Endodermal cell (in vitro differentiated cells): ENCODE measurements at regions not wholly inside any gene's neighbourhood (a gene's known extent, or its start where the extent isn't known, plus 50 kb on each side); places are given as distances from the start of the nearest gene placed in this dataset.

ENCODE experiments used
- DNase-seq: peaks from one replicate; pipeline ENCODE4 v3.0.0-alpha.2; 2017
- H3K27ac ChIP-seq: 2 replicates; pipeline ENCODE4 v1.5.1; 2013; ENCODE audit warnings: mild to moderate bottlenecking, low read depth, low read length, moderate library complexity
- H3K27me3 ChIP-seq: 2 replicates; pipeline ENCODE4 v1.6.1; 2013; ENCODE audit warnings: mild to moderate bottlenecking, low read length, moderate library complexity; ENCODE audit not compliant: insufficient read depth, control insufficient read depth, poor library complexity, severe bottlenecking
- H3K36me3 ChIP-seq: 2 replicates; pipeline ENCODE4 v1.7.0; 2013; ENCODE audit warnings: mild to moderate bottlenecking, low read length, moderate library complexity; ENCODE audit not compliant: control insufficient read depth, insufficient read depth
- H3K4me1 ChIP-seq: one replicate; pipeline ENCODE4 v1.7.0; 2013; ENCODE audit warnings: low read length; ENCODE audit not compliant: control insufficient read depth, insufficient read depth
- H3K4me3 ChIP-seq: 2 replicates; pipeline ENCODE4 v1.5.1; 2013; ENCODE audit warnings: mild to moderate bottlenecking, low read length, moderate library complexity
- H3K9ac ChIP-seq: 2 replicates; pipeline ENCODE4 v1.6.1; 2013; ENCODE audit warnings: mild to moderate bottlenecking, low read length, moderate library complexity; ENCODE audit not compliant: poor library complexity, severe bottlenecking; ENCODE audit errors: extremely low read depth
- H3K9me3 ChIP-seq: 2 replicates; pipeline ENCODE4 v1.6.1; 2013; ENCODE audit warnings: mild to moderate bottlenecking, low read length, moderate library complexity; ENCODE audit not compliant: control insufficient read depth
- H3K27ac Mint-ChIP-seq: 2 replicates; pipeline ENCODE4 v1.8.0; 2020; ENCODE audit warnings: mixed read lengths
- H3K27me3 Mint-ChIP-seq: 2 replicates; pipeline ENCODE4 v1.8.0; 2021; ENCODE audit warnings: mild to moderate bottlenecking, mixed read lengths; ENCODE audit not compliant: insufficient read depth
- H3K36me3 Mint-ChIP-seq: 2 replicates; pipeline ENCODE4 v1.8.0; 2020; ENCODE audit warnings: low read depth, mixed read lengths
- H3K4me1 Mint-ChIP-seq: 2 replicates; pipeline ENCODE4 v1.8.0; 2020; ENCODE audit warnings: mixed read lengths
- H3K4me3 Mint-ChIP-seq: 2 replicates; pipeline ENCODE4 v1.8.0; 2020; ENCODE audit warnings: mild to moderate bottlenecking, moderate library complexity, mixed read lengths
- H3K9me3 Mint-ChIP-seq: 2 replicates; pipeline ENCODE4 v1.8.0; 2020; ENCODE audit warnings: mild to moderate bottlenecking, mixed read lengths
- CTCF ChIP-seq: fragments of 200-600 bp; sonication (generic); conservative IDR thresholded peaks from 2 replicates; pipeline ENCODE4 v1.5.0; 2021; ENCODE audit warnings: antibody characterized with exemption, mild to moderate bottlenecking
- WGBS, 2 experiments: methylation state at CpG; one replicate each; pipeline versions ENCODE4 v1.1.5 to v1.1.7; 2013; ENCODE audit warnings: missing lambda C conversion rate in 2 of 2, mixed read lengths in 1 of 2; ENCODE audit not compliant: insufficient coverage in 1 of 2, insufficient read length in 1 of 2; 5-methylcytosine and 5-hydroxymethylcytosine counted together

GRCh38 chr18:78292618-78293380 lies 686.8 kb upstream of the SALL3 start:
- H3K36me3 Mint-ChIP-seq = no peaks in the 10 kb centered on the region
- H3K4me3 Mint-ChIP-seq = no peak overlapping the region
- Histone ChIP-seq H3K4me1 (no peaks in the 10 kb centered on the region), H3K27ac (no peak overlapping the region), H3K36me3 (no peaks in the 10 kb centered on the region), H3K9me3 (no peaks in the 10 kb centered on the region), H3K27me3 (no peaks in the 10 kb centered on the region), H3K9ac (no peak overlapping the region), H3K4me3 (no peak overlapping the region)
- H3K27me3 Mint-ChIP-seq = no peaks in the 10 kb centered on the region
- no peak for DNase-seq
- 92 to 96% methylated on average over 11 to 13 of the region's 13 CpGs for WGBS, 2 experiments
- no peaks in the 10 kb centered on the region for H3K9me3 Mint-ChIP-seq
- H3K4me1 Mint-ChIP-seq = peaks cover 4% of the 10 kb centered on the region
- TF ChIP-seq CTCF = no peak
- H3K27ac Mint-ChIP-seq = no peak overlapping the region

- no peaks in the 10 kb centered on the region for H3K36me3 ChIP-seq
- Mint-ChIP-seq H3K27ac (no peak overlapping the region), H3K4me3 (peak overlapping the region; percentile 46), H3K27me3 (no peaks in the 10 kb centered on the region), H3K36me3 (no peaks in the 10 kb centered on the region), H3K4me1 (peaks cover 4% of the 10 kb centered on the region), H3K9me3 (no peaks in the 10 kb centered on the region)
- no peaks in the 10 kb centered on the region for H3K27me3 ChIP-seq
- WGBS, 2 experiments = 74 to 79% methylated on average over 9 to 16 of the region's 16 CpGs
- no peak for DNase-seq
- peak overlapping the region; percentile 6 for H3K27ac ChIP-seq
- no peak for TF ChIP-seq CTCF
- no peaks in the 10 kb centered on the region for H3K9me3 ChIP-seq
- no peak overlapping the region for H3K4me3 ChIP-seq
- H3K9ac ChIP-seq = no peak overlapping the region
- no peaks in the 10 kb centered on the region for H3K4me1 ChIP-seq
Observed at GRCh38 chr18:78293540-78293939, 686.1 kb upstream of the SALL3 start.

- WGBS, 2 experiments = 80 to 83% methylated on average over 12 to 15 of the region's 15 CpGs
- peak overlapping the region; percentile 46 for H3K4me3 Mint-ChIP-seq
Observed at GRCh38 chr18:78293940-78294541, 685.6 kb upstream of the SALL3 start.

More at GRCh38 chr18:78293940-78294541, 685.6 kb upstream of the SALL3 start:
- Mint-ChIP-seq H3K9me3 (no peaks in the 10 kb centered on the region), H3K27me3 (no peaks in the 10 kb centered on the region), H3K36me3 (no peaks in the 10 kb centered on the region), H3K27ac (no peak overlapping the region), H3K4me1 (peaks cover 4% of the 10 kb centered on the region)
- Histone ChIP-seq H3K9ac (no peak overlapping the region), H3K9me3 (no peaks in the 10 kb centered on the region), H3K4me1 (no peaks in the 10 kb centered on the region), H3K27ac (peak overlapping the region; percentile 6), H3K27me3 (no peaks in the 10 kb centered on the region), H3K36me3 (no peaks in the 10 kb centered on the region), H3K4me3 (no peak overlapping the region)
- no peak for TF ChIP-seq CTCF
- peak; percentile 59 for DNase-seq
